Osteocyte (in vitro differentiated cells): ENCODE measurements at regions not wholly inside any gene's neighbourhood (a gene's known extent, or its start where the extent isn't known, plus 50 kb on each side); places are given as distances from the start of the nearest gene placed in this dataset.

ENCODE experiments used
- DNase-seq: peaks from one replicate; pipeline ENCODE4 v3.0.0; 2021; ENCODE audit warnings: mixed read lengths; ENCODE audit not compliant: unreplicated experiment; ENCODE audit errors: extremely low spot score
- H3K27ac Mint-ChIP-seq: one replicate; pipeline ENCODE4 v1.8.0; 2021; ENCODE audit warnings: mild to moderate bottlenecking, mixed read lengths; ENCODE audit not compliant: unreplicated experiment
- H3K27me3 Mint-ChIP-seq: one replicate; pipeline ENCODE4 v1.8.0; 2021; ENCODE audit warnings: mixed read lengths; ENCODE audit not compliant: unreplicated experiment
- H3K36me3 Mint-ChIP-seq: one replicate; pipeline ENCODE4 v1.8.0; 2021; ENCODE audit warnings: mixed read lengths; ENCODE audit not compliant: unreplicated experiment
- H3K4me1 Mint-ChIP-seq: one replicate; pipeline ENCODE4 v1.8.0; 2021; ENCODE audit warnings: mixed read lengths; ENCODE audit not compliant: unreplicated experiment
- H3K4me3 Mint-ChIP-seq: one replicate; pipeline ENCODE4 v1.8.0; 2021; ENCODE audit warnings: mild to moderate bottlenecking, moderate library complexity, mixed read lengths; ENCODE audit not compliant: unreplicated experiment
- H3K9me3 Mint-ChIP-seq: one replicate; pipeline ENCODE4 v1.8.0; 2021; ENCODE audit warnings: mixed read lengths; ENCODE audit not compliant: unreplicated experiment
- TF ChIP-seq, protein P1 (sequence below): fragments of 200-600 bp; sonication (generic); IDR thresholded peaks from 2 replicates; pipeline ENCODE4 v1.5.0; 2021; ENCODE audit warnings: antibody characterized with exemption, mild to moderate bottlenecking, moderate library complexity

DNA sequence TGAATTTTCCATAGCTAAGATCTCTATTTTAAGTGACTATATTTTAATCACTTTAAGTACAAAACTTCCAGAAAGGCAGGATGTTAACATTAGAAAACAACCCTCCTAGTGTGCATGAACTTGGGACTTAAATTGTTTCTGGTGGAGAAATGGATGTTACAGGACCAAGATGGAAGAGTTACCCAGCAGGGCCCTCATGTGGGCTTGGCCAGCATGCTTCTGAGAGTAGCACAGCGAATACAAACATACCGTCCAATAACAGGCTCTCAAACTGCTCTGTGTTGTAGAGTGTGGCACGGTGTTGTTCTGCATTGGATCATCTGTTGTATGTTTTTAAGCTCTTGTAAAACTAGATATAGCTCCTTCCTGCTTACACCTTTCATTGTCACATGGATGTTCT is 346.1 kb upstream of the SMIM21 start:
- Mint-ChIP-seq H3K27me3 (no peaks in the 10 kb centered on the region), H3K27ac (no peak overlapping the region), H3K36me3 (no peaks in the 10 kb centered on the region), H3K9me3 (peaks cover 4% of the 10 kb centered on the region), H3K4me1 (no peaks in the 10 kb centered on the region), H3K4me3 (no peak overlapping the region)
- TF ChIP-seq, protein P1, sequence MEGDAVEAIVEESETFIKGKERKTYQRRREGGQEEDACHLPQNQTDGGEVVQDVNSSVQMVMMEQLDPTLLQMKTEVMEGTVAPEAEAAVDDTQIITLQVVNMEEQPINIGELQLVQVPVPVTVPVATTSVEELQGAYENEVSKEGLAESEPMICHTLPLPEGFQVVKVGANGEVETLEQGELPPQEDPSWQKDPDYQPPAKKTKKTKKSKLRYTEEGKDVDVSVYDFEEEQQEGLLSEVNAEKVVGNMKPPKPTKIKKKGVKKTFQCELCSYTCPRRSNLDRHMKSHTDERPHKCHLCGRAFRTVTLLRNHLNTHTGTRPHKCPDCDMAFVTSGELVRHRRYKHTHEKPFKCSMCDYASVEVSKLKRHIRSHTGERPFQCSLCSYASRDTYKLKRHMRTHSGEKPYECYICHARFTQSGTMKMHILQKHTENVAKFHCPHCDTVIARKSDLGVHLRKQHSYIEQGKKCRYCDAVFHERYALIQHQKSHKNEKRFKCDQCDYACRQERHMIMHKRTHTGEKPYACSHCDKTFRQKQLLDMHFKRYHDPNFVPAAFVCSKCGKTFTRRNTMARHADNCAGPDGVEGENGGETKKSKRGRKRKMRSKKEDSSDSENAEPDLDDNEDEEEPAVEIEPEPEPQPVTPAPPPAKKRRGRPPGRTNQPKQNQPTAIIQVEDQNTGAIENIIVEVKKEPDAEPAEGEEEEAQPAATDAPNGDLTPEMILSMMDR = no peak
- DNase-seq = no peak

DNA sequence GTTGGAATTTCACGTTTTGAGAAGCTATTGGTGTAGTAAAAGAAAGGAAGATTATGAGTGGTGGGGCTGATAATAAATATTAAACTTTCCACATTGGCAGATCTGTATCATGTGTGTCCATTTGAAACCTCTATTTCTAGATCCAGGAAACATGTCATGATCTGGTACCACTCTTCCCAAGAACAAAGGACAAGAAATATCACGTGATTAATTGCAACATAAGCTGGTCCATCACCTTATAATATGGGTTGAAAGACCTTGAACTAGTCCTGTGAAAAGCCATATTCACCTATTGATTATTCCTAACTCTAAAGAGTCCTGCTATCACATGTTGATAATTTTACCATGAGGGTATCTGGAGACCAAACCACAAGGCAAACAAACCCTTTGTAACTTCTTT is 335.3 kb upstream of the SMIM21 start:
- Mint-ChIP-seq H3K36me3 (no peaks in the 10 kb centered on the region), H3K9me3 (peaks cover 4% of the 10 kb centered on the region)

GRCh38 chr18:75760208-75760607 is 332.7 kb upstream of the SMIM21 start:
- no peak overlapping the region for H3K27ac Mint-ChIP-seq
- TF ChIP-seq, protein P1 = no peak
- no peaks in the 10 kb centered on the region for H3K4me1 Mint-ChIP-seq
- H3K4me3 Mint-ChIP-seq = no peak overlapping the region
- DNase-seq = no peak
- no peaks in the 10 kb centered on the region for H3K36me3 Mint-ChIP-seq
- no peaks in the 10 kb centered on the region for H3K27me3 Mint-ChIP-seq
- H3K9me3 Mint-ChIP-seq = peaks cover 4% of the 10 kb centered on the region

More for the DNA sequence above, 335.3 kb upstream of the SMIM21 start:
- no peak for DNase-seq
- Mint-ChIP-seq H3K27ac (no peak overlapping the region), H3K27me3 (no peaks in the 10 kb centered on the region), H3K4me3 (no peak overlapping the region), H3K4me1 (no peaks in the 10 kb centered on the region)
- TF ChIP-seq, protein P1 = no peak

DNA sequence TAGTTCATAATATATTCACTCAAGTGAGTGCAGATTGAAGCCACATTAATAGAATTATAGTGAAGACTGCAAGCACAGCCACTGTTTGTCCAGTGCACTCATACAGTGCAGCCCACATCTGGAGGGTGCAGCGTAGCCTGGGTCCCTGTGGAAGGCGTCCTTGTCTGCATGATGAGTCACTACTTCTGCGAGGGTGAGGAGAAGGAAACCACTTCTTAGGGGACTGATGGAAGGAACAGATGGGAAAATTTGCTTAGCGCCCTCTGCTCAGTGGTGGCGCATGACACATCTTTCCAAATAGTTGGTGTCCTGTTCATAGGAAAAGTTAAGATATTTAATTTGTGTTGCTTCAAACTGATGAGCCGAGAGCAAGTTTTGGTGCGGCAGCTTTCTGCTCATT is 330.4 kb upstream of the SMIM21 start:
- no peak overlapping the region for H3K27ac Mint-ChIP-seq
- no peak overlapping the region for H3K4me3 Mint-ChIP-seq
- no peaks in the 10 kb centered on the region for H3K36me3 Mint-ChIP-seq
- TF ChIP-seq, protein P1 = no peak
- H3K4me1 Mint-ChIP-seq = no peaks in the 10 kb centered on the region
- H3K27me3 Mint-ChIP-seq = no peaks in the 10 kb centered on the region
- peaks cover 4% of the 10 kb centered on the region for H3K9me3 Mint-ChIP-seq
- DNase-seq = no peak

DNA sequence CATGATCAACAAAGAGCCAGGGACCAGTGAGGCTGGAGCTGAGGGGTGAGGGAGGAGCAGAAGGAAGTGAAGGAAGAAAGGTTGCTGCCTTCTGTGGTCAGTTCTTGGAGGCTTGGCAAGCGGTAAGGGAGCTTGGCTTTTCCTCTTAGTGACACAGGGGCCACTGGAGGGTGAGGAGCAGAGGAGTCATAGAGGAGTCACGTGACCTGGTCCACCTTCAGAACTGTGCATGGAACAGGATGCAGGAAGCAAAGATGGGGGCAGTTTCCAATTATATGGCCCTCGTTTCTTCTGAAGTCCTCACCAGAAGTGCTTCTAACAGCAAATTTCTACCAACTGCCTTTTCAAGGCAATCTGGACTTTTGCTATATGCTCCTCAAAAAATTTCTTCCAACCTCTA is 326.9 kb upstream of the SMIM21 start:
- DNase-seq = no peak
- Mint-ChIP-seq H3K27me3 (no peaks in the 10 kb centered on the region), H3K9me3 (no peaks in the 10 kb centered on the region), H3K27ac (no peak overlapping the region), H3K4me1 (no peaks in the 10 kb centered on the region), H3K4me3 (no peak overlapping the region), H3K36me3 (no peaks in the 10 kb centered on the region)
- TF ChIP-seq, protein P1 = no peak
